NCI-H1930 (cell line): ENCODE measurements at regions not wholly inside any gene's neighbourhood (a gene's known extent, or its start where the extent isn't known, plus 50 kb on each side); places are given as distances from the start of the nearest gene placed in this dataset.
"Not testable (repeated sequence)": the region's sequence is repeated elsewhere in the genome, so short reads cannot be mapped to it uniquely, and the experiment has no call there.

ENCODE experiments used
- DNase-seq, 2 experiments: peaks; one replicate each; lab custom pipeline; 2025; lab: John Stamatoyannopoulos, UW

GRCh38 chr2:181790716-181791649 is 100.5 kb upstream of the ITPRID2 start:
- no peak for DNase-seq

- no peak for DNase-seq
These were observed 98.6 kb upstream of the ITPRID2 start for GRCh38 chr2:181792906-181793305.

GRCh38 chr2:181798022-181798421 is 93.5 kb upstream of the ITPRID2 start:
- DNase-seq: no peak

- DNase-seq: not testable (repeated sequence)
These were observed 89.2 kb upstream of the ITPRID2 start for GRCh38 chr2:181802300-181802699.

GRCh38 chr2:181803903-181804799 is 87.4 kb upstream of the ITPRID2 start:
- DNase-seq: not testable (repeated sequence)

- DNase-seq: no peak
These were observed 86.1 kb upstream of the ITPRID2 start for GRCh38 chr2:181805228-181806038.

GRCh38 chr2:181806039-181806392 is 85.5 kb upstream of the ITPRID2 start:
- DNase-seq: no peak

- no peak for DNase-seq
These were observed 84.0 kb upstream of the ITPRID2 start for GRCh38 chr2:181807526-181807925.

GRCh38 chr2:181810823-181811695 is 80.5 kb upstream of the ITPRID2 start:
- peak in 1 of 2 experiments; percentile 12 for DNase-seq

- no peak for DNase-seq
These were observed 79.3 kb upstream of the ITPRID2 start for GRCh38 chr2:181812106-181812743.

GRCh38 chr2:181814057-181814491 is 77.5 kb upstream of the ITPRID2 start:
- DNase-seq: no peak

GRCh38 chr2:181817509-181817908 is 74.0 kb upstream of the ITPRID2 start:
- DNase-seq: no peak

GRCh38 chr2:181818058-181818680 is 73.4 kb upstream of the ITPRID2 start:
- no peak for DNase-seq

- DNase-seq: no peak
These were observed 72.7 kb upstream of the ITPRID2 start for GRCh38 chr2:181818840-181819239.

- DNase-seq: no peak
These were observed 70.5 kb upstream of the ITPRID2 start for GRCh38 chr2:181821049-181821448.

- no peak for DNase-seq
These were observed 69.4 kb upstream of the ITPRID2 start for GRCh38 chr2:181822097-181822496.

- no peak for DNase-seq
These were observed 68.1 kb upstream of the ITPRID2 start for GRCh38 chr2:181823405-181823804.

GRCh38 chr2:181828122-181828705 is 63.3 kb upstream of the ITPRID2 start:
- no peak for DNase-seq

- DNase-seq: no peak
These were observed 62.3 kb upstream of the ITPRID2 start for GRCh38 chr2:181829230-181829629.

- no peak for DNase-seq
These were observed 59.5 kb upstream of the ITPRID2 start for GRCh38 chr2:181832015-181832414.
